ENCODE measurements at regions not wholly inside any gene's neighbourhood (a gene's known extent, or its start where the extent isn't known, plus 50 kb on each side); places are given as distances from the start of the nearest gene placed in this dataset.

DNA sequence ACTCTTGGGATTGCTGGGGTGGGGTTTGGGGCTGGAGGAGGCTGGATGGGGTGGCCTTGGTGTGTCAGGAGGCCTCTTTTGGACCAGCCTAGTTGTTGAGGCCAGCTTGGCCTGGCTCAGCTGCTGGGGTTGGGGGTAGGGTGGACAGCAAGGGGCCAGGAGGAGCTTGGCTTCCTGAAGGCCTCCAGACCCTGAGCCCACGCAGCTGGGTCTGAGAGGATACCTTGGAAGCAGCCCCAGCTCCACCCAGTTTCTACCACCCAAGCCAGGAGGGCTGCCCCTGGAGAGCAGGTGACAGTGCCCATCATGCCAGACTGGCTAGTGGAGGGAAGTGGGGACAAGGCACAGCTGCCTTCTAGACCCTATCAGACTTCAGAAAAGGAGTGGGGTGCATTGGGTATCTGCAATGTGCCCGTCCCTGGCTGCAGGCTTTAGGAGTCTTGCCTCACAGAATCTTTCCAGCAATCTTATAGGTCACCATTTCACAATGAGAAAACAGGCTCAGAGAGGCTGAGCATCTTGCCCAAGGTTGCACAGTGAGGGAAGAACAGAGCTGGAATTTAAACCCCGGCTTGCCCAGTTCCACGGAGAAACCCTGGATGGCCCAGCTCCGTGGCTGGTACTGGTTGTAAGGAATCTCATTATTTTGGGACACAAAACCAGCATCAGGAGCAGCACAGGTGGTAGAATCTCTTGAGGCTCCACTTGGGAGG lies 83.0 kb downstream of the LINGO1 start:
- no peaks in the 10 kb centered on the region for H4K20me1 ChIP-seq (ENCODE audit: control insufficient read depth, insufficient read depth, low read length, poor library complexity, severe bottlenecking)
- peaks cover 0 to 12% (median 0%) of the 10 kb centered on the region in 3 donors for H3K9me3 ChIP-seq (ENCODE audit: control extremely low read depth in 1 of 3, control insufficient read depth in 2 of 3, insufficient read depth in 1 of 3, low read length in 2 of 3)
- 89% methylated on average over 3 of the region's 5 CpGs for WGBS (ENCODE audit: insufficient coverage)
- H3K36me3 ChIP-seq (replicated peaks in 1 of 2; ENCODE audit: control extremely low read depth in 1 of 2, control insufficient read depth in 1 of 2, extremely low read depth in 1 of 2, insufficient read depth in 2 of 2, low read length in 1 of 2): no peaks in the 10 kb centered on the region
- H3K9ac ChIP-seq (ENCODE audit: low read length): no peak overlapping the region
- DNase-seq (no peak), ATAC-seq (ENCODE audit: low read depth) (no peak)
- Mint-ChIP-seq H3K27ac (no peak overlapping the region), H3K27me3 (no peaks in the 10 kb centered on the region), H3K4me3 (no peak overlapping the region), H3K4me1 (peaks cover 7% of the 10 kb centered on the region), H3K9me3 (ENCODE audit: insufficient read depth) (no peaks in the 10 kb centered on the region)
- TF ChIP-seq EZH2 (IDR thresholded peaks at IDR 0.05; ENCODE audit: borderline replicate concordance, insufficient read depth, low read depth, low read length, poor library complexity, severe bottlenecking): no peak
- H3K27me3 ChIP-seq (replicated peaks in 1 of 4; ENCODE audit: control extremely low read depth in 1 of 4, control insufficient read depth in 3 of 4, insufficient read depth in 4 of 4, low read length in 3 of 4): no peaks in the 10 kb centered on the region
- no peak overlapping the region for H3K27ac ChIP-seq (ENCODE audit: low read length in 2 of 2)
- H3K4me2 ChIP-seq (replicated peaks; ENCODE audit: low read depth, low read length, poor library complexity, severe bottlenecking): no peak overlapping the region
- CTCF ChIA-PET: no interaction called here
- H3K79me2 ChIP-seq (ENCODE audit: control insufficient read depth, insufficient read depth, low read length): no peaks in the 10 kb centered on the region
- H3K4me1 ChIP-seq (ENCODE audit: control insufficient read depth in 2 of 2, insufficient read depth in 2 of 2, low read length in 2 of 2): no peaks in the 10 kb centered on the region
- no peak overlapping the region for H2AFZ ChIP-seq (ENCODE audit: insufficient read depth, low read depth, low read length, poor library complexity, severe bottlenecking)
- intact Hi-C loops (cut with micrococcal nuclease): no loop called here
- H3K4me3 ChIP-seq (ENCODE audit: control extremely low read depth in 1 of 5, extremely low read depth in 1 of 5, insufficient read depth in 1 of 5, low read depth in 2 of 5, low read length in 4 of 5): no peak overlapping the region
- POLR2A ChIA-PET: no interaction called here

DNA sequence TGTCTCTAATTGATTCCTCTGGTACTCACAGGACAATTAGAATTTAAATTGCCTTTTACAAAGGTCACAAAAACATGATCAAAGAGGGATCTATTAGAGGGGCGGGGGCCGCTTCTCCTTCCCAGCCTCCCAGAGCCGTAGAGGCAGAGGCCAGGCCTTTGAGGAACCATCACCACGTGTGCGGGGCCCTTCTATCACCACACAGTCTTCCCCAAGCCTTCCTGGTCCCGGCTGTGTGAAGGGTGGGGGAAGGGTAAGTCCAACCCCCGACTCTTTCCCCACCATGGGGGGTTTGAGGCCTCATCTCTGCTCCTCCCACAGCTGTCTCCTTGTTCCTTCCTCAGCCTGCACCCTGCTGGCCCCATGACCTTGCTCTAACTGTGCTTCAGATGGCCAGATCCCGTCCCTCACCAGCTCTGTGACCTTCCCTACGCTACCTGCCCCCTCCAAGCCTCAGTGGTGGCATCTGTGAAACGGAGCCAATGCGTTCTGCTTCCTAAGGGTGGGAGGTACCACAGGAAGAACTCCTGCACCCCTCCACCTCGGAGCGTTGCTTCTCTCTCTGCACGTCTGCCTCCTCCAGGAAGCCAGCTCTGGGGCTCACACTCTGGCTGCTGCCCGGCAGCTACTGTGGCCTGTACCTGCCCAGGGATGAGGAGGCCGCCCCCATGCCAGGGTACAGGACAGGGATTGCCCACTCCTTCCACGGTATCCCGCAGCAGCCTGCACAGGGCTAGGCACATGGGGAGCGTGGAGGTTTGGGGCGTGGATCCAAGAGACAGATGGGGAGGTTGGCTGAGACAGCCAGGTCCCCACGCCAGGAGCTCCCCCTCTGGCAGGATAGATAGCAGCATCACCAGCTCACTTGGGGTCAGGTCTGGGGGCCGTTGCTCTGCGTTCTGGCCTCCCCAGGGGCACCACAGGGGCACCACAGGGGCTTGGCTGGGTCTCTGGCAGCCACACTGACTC lies 83.8 kb downstream of the LINGO1 start:
- no peaks in the 10 kb centered on the region for H3K27me3 Mint-ChIP-seq
- DNase-seq (no peak), ATAC-seq (ENCODE audit: low read depth) (no peak)
- ChIA-PET CTCF (no interaction called here), POLR2A (no interaction called here)
- H3K27ac Mint-ChIP-seq: no peak overlapping the region
- Histone ChIP-seq H3K4me2 (replicated peaks; ENCODE audit: low read depth, low read length, poor library complexity, severe bottlenecking) (peak overlapping the region; percentile 41), H3K79me2 (ENCODE audit: control insufficient read depth, insufficient read depth, low read length) (no peaks in the 10 kb centered on the region), H3K4me3 (ENCODE audit: control extremely low read depth in 1 of 5, extremely low read depth in 1 of 5, insufficient read depth in 1 of 5, low read depth in 2 of 5, low read length in 4 of 5) (no peak overlapping the region), H3K9ac (ENCODE audit: low read length) (no peak overlapping the region), H2AFZ (ENCODE audit: insufficient read depth, low read depth, low read length, poor library complexity, severe bottlenecking) (peak overlapping the region; percentile 65), H3K9me3 (ENCODE audit: control extremely low read depth in 1 of 3, control insufficient read depth in 2 of 3, insufficient read depth in 1 of 3, low read length in 2 of 3) (peaks cover 0 to 12% (median 0%) of the 10 kb centered on the region in 3 donors), H3K4me1 (ENCODE audit: control insufficient read depth in 2 of 2, insufficient read depth in 2 of 2, low read length in 2 of 2) (no peaks in the 10 kb centered on the region), H3K27ac (ENCODE audit: low read length in 2 of 2) (no peak overlapping the region), H4K20me1 (ENCODE audit: control insufficient read depth, insufficient read depth, low read length, poor library complexity, severe bottlenecking) (no peaks in the 10 kb centered on the region), H3K36me3 (replicated peaks in 1 of 2; ENCODE audit: control extremely low read depth in 1 of 2, control insufficient read depth in 1 of 2, extremely low read depth in 1 of 2, insufficient read depth in 2 of 2, low read length in 1 of 2) (no peaks in the 10 kb centered on the region), H3K27me3 (replicated peaks in 1 of 4; ENCODE audit: control extremely low read depth in 1 of 4, control insufficient read depth in 3 of 4, insufficient read depth in 4 of 4, low read length in 3 of 4) (peaks cover 0 to 2% (median 0%) of the 10 kb centered on the region in 4 experiments)
- TF ChIP-seq EZH2 (IDR thresholded peaks at IDR 0.05; ENCODE audit: borderline replicate concordance, insufficient read depth, low read depth, low read length, poor library complexity, severe bottlenecking): no peak
- TF ChIP-seq CTCF (IDR thresholded peaks at IDR 0.05): no peak
- intact Hi-C loops (cut with micrococcal nuclease): no loop called here
- no peaks in the 10 kb centered on the region for H3K9me3 Mint-ChIP-seq (ENCODE audit: insufficient read depth)
- peaks cover 8% of the 10 kb centered on the region for H3K4me1 Mint-ChIP-seq
- H3K4me3 Mint-ChIP-seq: no peak overlapping the region
- WGBS (ENCODE audit: insufficient coverage): 80% methylated on average over 17 of the region's 23 CpGs

All from B cell (primary cell).